ENCODE measurements at regions not wholly inside any gene's neighbourhood (a gene's known extent, or its start where the extent isn't known, plus 50 kb on each side); places are given as distances from the start of the nearest gene placed in this dataset.

DNA sequence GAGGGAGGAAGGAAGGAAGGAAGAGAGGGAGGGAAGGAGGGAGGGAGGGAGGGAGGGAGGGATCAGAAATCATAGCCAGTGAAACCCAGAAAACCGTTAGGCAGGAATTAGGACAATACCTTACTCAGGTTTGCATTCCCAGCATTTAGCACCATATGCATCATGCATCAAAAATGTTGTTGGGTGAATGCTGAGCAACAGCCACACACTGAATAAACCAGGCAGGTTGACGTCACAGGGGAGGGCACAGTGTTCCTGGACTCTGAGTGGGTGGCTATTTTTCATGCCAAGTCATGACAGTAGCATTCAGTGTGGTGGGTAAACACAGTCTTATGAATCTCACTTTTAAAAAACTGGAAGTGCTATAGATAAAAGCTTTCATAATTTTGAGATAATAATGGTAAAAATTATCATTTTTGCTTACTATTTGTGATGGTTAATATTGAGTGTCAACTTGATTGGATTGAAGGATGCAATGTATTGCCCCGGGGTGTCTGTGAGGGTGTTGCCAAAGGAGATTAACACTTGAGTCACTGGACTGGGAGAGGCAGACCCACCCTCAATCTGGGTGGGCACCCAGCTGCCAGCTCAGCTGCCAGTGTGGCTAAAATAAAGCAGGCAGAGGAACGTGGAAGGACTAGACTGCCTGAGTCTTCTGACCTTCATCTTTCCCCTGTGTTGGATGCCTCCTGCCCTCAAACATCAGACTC is 199.1 kb upstream of the PRKCQ start:
- H3K36me3 ChIP-seq: no peaks in the 10 kb centered on the region
- no peaks in the 10 kb centered on the region for H3K9me3 ChIP-seq
- peaks cover 3% of the 10 kb centered on the region for H3K4me1 ChIP-seq (ENCODE audit: insufficient read depth)
- 26 to 37% (median 33%) methylated on average over 4 of the region's 4 CpGs for WGBS, 3 donors
- intact Hi-C loops (cut with DNase I): no loop called here
- H3K27me3 ChIP-seq: no peaks in the 10 kb centered on the region
- DNase-seq: no peak
- no peak overlapping the region for H3K4me3 ChIP-seq
- TF ChIP-seq EP300 (IDR thresholded peaks at IDR 0.05) (no peak), POLR2A (IDR thresholded peaks at IDR 0.05) (no peak)
- TF ChIP-seq, protein P1, sequence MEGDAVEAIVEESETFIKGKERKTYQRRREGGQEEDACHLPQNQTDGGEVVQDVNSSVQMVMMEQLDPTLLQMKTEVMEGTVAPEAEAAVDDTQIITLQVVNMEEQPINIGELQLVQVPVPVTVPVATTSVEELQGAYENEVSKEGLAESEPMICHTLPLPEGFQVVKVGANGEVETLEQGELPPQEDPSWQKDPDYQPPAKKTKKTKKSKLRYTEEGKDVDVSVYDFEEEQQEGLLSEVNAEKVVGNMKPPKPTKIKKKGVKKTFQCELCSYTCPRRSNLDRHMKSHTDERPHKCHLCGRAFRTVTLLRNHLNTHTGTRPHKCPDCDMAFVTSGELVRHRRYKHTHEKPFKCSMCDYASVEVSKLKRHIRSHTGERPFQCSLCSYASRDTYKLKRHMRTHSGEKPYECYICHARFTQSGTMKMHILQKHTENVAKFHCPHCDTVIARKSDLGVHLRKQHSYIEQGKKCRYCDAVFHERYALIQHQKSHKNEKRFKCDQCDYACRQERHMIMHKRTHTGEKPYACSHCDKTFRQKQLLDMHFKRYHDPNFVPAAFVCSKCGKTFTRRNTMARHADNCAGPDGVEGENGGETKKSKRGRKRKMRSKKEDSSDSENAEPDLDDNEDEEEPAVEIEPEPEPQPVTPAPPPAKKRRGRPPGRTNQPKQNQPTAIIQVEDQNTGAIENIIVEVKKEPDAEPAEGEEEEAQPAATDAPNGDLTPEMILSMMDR (IDR thresholded peaks at IDR 0.05): no peak
- H3K27ac ChIP-seq: no peak overlapping the region

DNA sequence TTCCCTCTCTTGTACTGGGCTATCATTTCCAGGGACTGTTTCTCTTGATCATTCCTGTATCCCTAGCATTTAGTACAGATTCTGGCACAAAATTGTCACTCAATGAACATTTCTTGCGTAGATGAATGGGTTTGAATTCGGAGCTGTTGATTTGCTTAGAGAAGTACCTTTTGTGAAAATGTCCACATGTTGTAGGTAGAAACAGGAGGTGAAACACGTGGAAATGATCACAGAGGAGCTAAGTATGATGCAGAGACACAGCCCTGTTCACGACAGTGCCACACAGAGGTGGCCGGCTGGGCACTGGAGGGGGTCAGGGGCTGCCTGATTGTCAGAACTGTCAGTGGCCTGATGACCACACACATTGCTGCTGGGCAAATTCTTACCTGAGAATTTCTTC is 196.1 kb upstream of the PRKCQ start:
- Histone ChIP-seq H3K27me3 (no peaks in the 10 kb centered on the region), H3K4me3 (no peak overlapping the region), H3K9me3 (no peaks in the 10 kb centered on the region), H3K36me3 (no peaks in the 10 kb centered on the region), H3K27ac (no peak overlapping the region), H3K4me1 (ENCODE audit: insufficient read depth) (peaks cover 3% of the 10 kb centered on the region)
- TF ChIP-seq POLR2A (IDR thresholded peaks at IDR 0.05): no peak
- DNase-seq: no peak
- intact Hi-C loops (cut with DNase I): no loop called here
- 74 to 81% (median 76%) methylated on average over 5 of the region's 5 CpGs for WGBS, 3 donors

DNA sequence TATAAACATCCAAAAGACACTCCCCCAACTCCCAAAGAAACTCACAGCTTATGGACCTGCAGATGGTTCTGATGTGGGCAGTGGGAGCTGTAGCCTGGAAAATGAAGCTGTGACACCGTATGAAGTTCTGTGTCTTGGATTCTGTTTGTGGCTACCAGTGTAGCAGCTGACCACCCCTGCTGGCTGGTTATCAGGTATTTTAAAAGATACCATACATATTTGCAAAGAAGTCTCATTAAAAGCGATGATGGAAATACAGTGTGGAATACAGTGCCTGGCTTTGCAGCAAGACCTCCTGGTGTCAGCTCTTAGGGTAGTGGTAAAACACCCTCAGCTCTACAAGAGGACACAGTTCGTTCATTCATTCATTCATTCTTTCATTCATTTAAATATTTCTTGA is 194.3 kb upstream of the PRKCQ start:
- Histone ChIP-seq H3K4me3 (no peak overlapping the region), H3K4me1 (ENCODE audit: insufficient read depth) (peaks cover 2% of the 10 kb centered on the region), H3K36me3 (no peaks in the 10 kb centered on the region), H3K9me3 (no peaks in the 10 kb centered on the region), H3K27ac (no peak overlapping the region), H3K27me3 (no peaks in the 10 kb centered on the region)
- intact Hi-C loops (cut with DNase I): no loop called here
- TF ChIP-seq POLR2A (IDR thresholded peaks at IDR 0.05) (no peak), EP300 (IDR thresholded peaks at IDR 0.05) (no peak)
- TF ChIP-seq, protein P1 (IDR thresholded peaks at IDR 0.05): no peak
- no peak for DNase-seq
- WGBS, 3 donors: 59 to 72% (median 64%) methylated on average over 3 of the region's 3 CpGs

DNA sequence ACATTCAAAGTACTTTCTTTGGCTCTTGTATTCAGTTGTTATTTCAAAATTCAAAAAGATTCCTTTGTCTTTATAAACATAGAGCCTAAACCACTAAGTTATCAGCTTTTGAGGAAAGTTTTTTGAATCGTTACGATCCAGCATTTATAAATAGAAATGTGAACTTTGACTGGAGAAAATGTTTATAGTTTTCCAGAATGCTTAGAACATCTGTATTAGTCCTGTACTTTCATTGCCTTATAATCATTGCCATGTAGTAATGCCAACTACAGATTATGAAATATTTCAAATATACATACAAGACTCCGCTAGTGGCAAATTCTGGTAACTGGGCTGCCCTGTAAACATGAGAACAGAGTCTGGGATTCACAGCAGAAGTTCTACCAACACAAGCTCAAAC is 191.3 kb upstream of the PRKCQ start:
- no peak for DNase-seq
- WGBS, 3 donors: 11 to 24% (median 13%) methylated on average over 3 of the region's 3 CpGs
- no peak for TF ChIP-seq POLR2A (IDR thresholded peaks at IDR 0.05)
- TF ChIP-seq, protein P1 (IDR thresholded peaks at IDR 0.05): no peak
- no peak for TF ChIP-seq EP300 (IDR thresholded peaks at IDR 0.05)

DNA sequence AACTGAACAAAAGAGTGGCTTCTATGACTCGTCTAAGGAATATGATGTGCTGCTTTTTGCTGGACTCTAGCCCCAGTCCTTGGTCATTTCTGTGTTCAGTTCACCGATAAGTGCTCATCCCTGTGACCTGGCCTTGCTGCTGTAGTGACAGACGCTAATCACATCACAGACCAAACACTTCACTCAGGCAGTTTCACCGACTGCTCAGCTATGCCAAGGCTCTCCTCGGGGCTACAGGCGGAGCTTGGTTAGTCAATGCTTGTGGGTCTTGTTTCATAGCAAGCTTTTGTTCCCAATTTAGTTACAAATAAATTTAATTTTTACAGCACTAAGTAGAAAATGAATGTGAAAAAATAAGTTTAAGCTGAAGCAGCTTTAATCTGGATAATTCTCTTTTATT is 190.8 kb upstream of the PRKCQ start:
- DNase-seq: no peak
- Histone ChIP-seq H3K4me1 (ENCODE audit: insufficient read depth) (peaks cover 2% of the 10 kb centered on the region), H3K27ac (no peak overlapping the region), H3K27me3 (no peaks in the 10 kb centered on the region), H3K36me3 (no peaks in the 10 kb centered on the region), H3K4me3 (no peak overlapping the region), H3K9me3 (no peaks in the 10 kb centered on the region)
- WGBS, 3 donors: 11 to 36% (median 12%) methylated on average over 6 of the region's 6 CpGs
- intact Hi-C loops (cut with DNase I): no loop called here
- TF ChIP-seq, protein P1 (IDR thresholded peaks at IDR 0.05): no peak
- TF ChIP-seq EP300 (IDR thresholded peaks at IDR 0.05): no peak

More for the DNA sequence above, 191.3 kb upstream of the PRKCQ start:
- Histone ChIP-seq H3K36me3 (no peaks in the 10 kb centered on the region), H3K9me3 (no peaks in the 10 kb centered on the region), H3K4me3 (no peak overlapping the region), H3K27me3 (no peaks in the 10 kb centered on the region), H3K27ac (no peak overlapping the region), H3K4me1 (ENCODE audit: insufficient read depth) (peaks cover 2% of the 10 kb centered on the region)
- intact Hi-C loops (cut with DNase I): no loop called here
